Endometrial microvascular endothelial cells (primary cell): ENCODE measurements at regions not wholly inside any gene's neighbourhood (a gene's known extent, or its start where the extent isn't known, plus 50 kb on each side); places are given as distances from the start of the nearest gene placed in this dataset.

Experiments
- in situ Hi-C: cut with HindIII; loops from 2 replicates; pipeline ENCODE4 v1.10.0; 2017; ENCODE audit warnings: low sequenced_read_pairs, low pct_unique_long_range_greater_than_20kb; ENCODE audit errors: inconsistent ontology term

DNA sequence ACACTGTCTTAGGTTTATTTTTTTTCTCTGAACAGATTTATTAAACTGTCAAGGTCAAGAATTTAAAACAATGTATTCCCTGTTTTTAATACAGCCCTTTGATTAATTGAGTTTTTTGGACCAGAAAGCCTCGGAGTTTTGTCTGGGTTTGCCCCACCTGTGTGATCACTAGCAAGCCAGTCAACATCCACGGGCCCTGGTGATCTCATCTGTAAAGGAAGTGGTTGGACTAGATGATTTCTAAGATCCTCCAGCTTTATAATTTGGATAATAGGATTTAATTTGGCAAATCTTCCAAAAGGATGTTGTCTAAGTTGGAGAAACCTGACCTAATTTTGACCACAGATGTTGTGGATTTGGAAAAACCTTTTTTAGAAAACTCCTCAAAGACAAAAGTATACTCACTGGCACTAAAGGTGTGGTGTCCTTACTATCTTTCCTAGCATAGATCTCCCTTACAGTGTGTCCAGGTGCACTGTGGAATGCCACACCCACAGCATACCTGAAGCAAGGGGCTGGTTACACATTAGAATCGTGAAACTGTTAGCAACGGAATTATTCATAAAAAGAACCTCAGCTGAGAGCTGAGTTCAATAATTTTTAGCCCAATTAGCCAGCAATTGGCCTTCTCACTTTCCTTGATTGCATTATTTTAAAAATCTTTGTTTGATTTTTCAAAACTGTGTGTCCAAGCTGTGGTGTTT, 195.6 kb upstream of the ELL2 start:
- in situ Hi-C loops: no loop called here

DNA sequence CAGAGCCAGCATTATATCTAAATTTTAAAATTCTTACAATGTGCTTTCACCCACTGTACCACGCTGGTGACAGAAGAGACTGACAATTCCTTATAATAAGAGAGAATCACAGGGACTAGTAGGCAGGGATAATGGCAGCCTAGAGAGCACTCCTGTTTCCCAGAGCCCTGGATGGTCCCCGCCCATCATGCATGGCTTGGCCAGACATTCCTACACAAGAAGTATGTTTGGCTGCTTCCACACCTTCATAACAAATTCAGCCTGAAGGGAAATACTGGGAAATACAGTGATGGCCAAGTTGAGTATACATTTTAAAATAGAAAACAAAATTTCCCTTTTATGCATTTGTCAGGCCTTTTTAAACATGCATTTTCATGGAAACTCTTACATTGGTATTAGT, 193.5 kb upstream of the ELL2 start:
- in situ Hi-C loops: no loop called here

DNA sequence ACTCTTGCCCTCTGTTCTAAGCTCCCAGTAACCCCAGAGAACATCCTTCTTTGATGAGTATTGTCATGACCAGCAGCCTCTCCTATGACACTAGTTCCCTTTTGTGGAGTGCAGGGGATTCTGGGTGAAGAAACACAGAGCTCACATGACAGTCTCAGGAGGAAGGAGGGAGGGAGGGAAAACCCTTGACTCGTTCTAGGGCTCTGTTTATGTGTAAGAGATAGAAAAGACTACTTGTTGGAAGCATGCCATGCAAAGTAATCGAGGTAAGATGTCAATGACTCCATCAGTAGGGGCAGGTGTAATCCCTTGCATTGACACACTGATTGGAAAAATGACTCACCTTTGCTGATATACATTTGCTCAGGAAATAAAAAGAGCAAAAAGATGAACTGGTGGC, 190.2 kb upstream of the ELL2 start:
- in situ Hi-C loops: no loop called here

DNA sequence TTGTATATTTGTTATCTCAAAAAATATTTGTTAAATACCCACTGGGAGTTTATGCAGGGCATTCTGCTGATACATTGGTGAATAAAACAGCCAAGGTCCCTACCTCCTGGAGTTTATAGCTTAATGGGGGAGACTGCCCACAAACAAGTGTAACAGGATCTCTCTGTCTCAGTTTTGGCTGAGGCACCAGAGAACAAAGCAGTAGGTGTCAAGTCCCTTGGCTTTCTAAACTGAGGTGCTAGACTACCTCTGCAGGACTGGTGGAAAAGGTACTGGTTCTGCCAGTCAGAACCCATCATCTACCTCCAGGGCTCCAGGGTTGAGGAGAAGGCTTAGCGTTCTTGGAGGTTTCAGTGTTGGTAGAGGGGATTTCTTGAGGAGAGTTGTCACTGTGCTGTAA, 188.4 kb upstream of the ELL2 start:
- in situ Hi-C loops: no loop called here

DNA sequence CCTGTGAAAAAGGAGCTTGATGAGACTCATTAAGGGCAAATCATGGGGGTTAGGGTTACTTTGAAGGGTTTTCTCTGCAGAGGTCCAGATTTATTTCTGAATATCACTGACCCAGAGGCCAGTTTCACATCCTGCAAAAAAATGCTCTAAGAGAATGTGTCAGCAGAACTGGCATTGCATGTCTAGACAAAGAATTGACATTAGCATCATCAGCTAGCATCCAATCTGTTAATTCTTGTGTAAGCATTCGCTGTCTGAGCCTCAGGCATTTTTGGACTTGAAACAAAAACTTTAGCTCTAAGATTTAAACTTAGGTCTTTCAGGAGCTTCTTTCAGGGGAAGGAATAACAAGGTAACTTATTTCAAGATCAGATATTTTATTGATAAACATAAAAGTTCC, 187.9 kb upstream of the ELL2 start:
- in situ Hi-C loops: no loop called here

DNA sequence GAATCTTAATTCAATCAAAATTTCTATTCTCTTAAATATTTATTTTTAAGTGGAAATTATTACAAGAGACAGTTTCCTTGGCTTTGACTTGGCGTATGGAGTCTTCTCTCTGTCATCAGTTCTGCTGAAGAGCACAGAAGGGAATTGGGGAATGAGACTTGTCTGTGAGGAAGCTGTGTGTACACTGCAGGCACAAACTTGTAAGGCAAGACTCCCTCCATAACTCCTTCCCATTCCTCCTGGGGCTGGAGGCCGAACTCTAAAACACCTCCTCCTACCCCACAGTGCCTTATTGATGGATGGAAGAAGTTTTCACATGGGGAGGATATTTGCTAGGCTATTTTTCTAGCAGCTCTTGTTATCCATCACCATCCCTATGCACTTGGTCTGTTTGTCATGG, 187.4 kb upstream of the ELL2 start:
- in situ Hi-C loops: no loop called here

GRCh38 chr5:96148376-96148775, 186.7 kb upstream of the ELL2 start:
- in situ Hi-C loops: no loop called here

DNA sequence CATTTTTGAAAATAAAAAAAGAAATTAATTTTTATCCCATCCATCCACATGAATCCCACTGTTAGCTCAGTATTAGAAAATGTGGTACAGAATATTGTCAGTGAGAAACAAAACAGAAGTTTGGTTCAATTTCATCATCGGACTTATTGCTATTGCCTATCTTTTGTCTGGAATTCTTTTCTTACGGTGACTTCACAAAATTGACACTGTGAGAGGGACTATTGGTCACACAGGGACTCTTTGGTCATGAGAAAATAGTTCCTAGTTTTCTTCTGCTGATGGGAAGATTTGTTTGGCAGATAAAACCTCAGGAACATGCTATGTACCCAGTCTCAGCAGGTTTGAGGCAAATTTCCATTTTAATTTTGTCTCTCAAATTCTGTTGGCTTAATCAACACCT, 186.2 kb upstream of the ELL2 start:
- in situ Hi-C loops: no loop called here

DNA sequence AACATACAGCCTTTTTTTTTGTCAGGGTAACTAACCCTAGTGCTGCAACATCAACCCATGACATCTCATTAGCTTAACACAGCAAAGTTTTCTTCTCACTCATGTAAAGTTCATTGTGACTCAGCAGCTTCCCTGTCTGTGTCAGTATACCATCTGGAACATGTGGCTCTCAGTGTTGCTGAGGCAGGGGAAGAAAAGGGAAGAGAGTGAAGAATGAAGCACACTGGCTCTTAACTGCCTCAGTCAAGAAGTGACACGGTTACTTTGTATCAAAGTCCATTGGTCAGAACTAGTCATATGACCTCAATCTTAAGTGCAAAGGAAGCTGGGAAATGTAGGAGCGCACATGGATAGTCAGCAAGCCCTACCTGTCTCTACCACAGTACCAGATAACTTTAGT, 185.0 kb upstream of the ELL2 start:
- in situ Hi-C loops: no loop called here

DNA sequence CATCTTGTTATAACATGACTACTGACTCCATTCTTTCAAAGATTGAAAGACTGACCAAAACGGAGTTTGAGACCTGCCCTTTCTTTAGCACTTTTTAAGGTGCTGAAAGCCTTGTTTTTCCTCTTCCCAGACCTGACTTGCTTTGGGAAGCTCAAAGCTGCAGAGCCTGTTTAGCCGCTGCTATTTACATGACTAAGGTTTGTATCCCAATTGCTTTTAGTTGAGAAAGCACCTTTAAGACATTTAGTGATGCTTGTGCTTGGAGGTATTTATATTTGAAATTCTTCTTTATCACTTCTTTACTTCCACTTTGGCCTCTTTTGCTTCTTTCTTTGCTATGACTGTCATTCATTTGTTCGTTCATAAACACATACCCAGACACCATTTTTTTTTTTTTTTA, 182.6 kb upstream of the ELL2 start:
- in situ Hi-C loops: no loop called here

- in situ Hi-C loops: no loop called here
Measured at GRCh38 chr5:96143450-96143849, 181.8 kb upstream of the ELL2 start.

- in situ Hi-C loops: no loop called here
Measured at GRCh38 chr5:96142786-96143434, 181.3 kb upstream of the ELL2 start.

- in situ Hi-C loops: no loop called here
Measured at GRCh38 chr5:96142184-96142781, 180.6 kb upstream of the ELL2 start.

GRCh38 chr5:96141749-96142148, 180.1 kb upstream of the ELL2 start:
- in situ Hi-C loops: no loop called here

- in situ Hi-C loops: no loop called here
Measured at GRCh38 chr5:96140496-96140895, 178.8 kb upstream of the ELL2 start.

DNA sequence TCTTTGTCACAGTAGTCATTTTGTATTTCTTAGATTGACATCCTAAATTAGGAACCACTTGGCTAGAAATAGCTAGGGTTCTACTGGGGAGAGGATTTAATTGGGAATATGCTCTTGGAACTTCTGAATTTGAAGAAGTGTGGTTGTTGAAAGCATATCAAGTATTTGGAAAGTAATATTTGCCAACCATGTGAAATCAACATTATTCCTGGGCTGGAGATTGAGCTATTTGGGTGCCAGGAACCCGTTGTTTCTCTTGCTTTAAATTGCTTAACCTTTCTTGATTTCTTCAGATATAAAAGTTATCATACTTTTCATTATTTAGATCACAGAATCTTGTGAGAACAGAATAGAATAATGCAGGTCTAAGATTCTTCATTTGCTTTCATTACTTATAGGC, 178.4 kb upstream of the ELL2 start:
- in situ Hi-C loops: no loop called here

DNA sequence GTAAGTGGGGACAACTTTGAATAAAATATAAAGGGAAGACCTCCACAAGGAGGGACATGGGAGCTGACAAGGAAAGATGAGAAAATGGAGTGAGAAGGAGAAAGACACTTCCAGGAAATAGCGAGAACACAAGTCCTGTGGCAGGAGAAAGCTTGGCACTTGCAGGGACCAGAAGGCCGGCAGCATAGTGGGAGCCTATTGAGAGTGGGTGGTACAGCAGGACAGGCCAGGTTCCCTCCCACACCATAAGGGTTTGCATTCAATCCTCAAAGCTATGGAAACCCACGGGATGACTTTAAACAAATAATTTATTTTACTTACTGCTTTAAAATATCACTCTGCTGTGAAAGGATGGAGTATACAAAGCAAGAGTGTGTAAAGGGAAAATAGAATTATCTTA, 173.2 kb upstream of the ELL2 start:
- in situ Hi-C loops: no loop called here

DNA sequence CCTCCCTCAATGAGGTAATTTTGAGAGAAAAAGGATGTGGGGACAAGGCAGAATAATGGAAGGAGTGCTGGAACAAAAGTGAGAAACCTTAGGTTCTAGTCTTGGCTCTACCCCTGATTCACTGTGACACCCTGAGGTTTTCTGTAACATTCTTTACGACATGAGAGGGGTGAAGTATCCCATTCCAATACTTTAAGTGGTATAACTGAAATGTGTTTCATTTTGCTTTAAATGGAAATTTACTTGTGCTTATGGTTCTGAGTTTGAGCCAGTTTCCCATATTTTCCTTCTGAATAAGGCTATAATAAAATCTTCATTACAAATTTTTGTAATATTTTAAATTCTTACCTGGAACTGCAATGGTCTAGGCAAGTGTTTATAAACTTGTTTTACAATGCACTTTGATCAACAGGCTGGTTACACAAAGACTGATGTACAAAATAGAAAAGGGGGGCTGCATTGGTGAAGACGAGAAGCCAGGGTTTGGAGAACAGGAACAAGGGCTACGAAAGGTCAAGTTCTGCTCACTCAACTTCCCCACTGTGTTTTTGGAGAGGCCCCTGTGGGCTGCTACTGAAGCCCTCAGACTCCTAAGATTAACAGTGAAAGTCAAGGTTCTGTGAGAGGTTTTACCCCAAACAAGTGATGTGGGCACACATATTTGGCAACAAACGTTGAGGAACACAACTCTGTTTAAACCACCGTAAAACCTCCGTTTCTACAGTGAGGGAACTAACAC, 171.9 kb upstream of the ELL2 start:
- in situ Hi-C loops: no loop called here

GRCh38 chr5:96129276-96129675, 167.6 kb upstream of the ELL2 start:
- in situ Hi-C loops: no loop called here
